ENCODE measurements at regions not wholly inside any gene's neighbourhood (a gene's known extent, or its start where the extent isn't known, plus 50 kb on each side); places are given as distances from the start of the nearest gene placed in this dataset.

DNA sequence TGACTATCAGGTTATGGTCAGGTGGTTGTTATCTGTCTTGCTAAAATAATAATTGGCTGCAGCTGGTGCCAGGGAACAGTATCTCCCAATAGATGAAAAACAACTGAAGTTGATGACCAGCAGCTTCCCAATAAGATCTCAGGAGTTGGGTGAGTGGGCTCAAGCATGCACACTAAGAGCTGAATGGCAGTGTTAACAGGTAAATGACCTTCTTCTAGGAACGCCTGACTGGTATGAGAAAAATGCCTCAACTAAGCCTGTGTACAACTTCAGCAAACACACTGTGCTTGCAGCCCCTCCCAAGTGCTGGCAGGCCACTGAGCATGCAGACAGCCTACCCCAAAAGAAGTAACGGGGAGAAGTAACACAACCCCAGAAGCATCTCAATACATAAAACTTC lies 636.9 kb downstream of the ACTR3B start:
- no peak for FAIRE-seq
- TF ChIP-seq POLR2A (IDR thresholded peaks at IDR 0.05; ENCODE audit: low read depth, low read length), result no peak
- TF ChIP-seq TAF1 (IDR thresholded peaks at IDR 0.05; ENCODE audit: borderline replicate concordance, low read depth, low read length), result no peak
- no peak for TF ChIP-seq POLR2AphosphoS5 (IDR thresholded peaks at IDR 0.05; ENCODE audit: low read depth, low read length)
- no peak for DNase-seq (ENCODE audit: insufficient read length)

DNA sequence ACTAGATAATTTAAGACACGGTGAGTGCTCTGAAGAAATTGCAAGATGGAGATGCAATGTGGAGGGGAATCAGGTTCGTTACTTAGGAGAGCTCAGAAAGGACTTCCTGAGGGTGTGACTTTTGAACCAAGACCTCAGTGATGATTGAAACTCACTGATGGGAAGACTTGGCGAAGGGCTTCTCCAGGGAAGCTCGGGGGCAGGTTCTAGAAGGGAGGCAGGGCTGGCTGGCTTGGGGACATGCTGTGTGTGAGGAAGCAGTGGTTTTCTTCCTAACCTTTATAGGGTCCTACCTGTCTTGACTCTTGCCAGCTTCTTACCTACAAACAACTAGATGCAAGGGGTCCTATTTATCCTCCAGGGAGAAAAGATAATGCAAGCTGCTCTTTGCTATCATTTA lies 637.9 kb downstream of the ACTR3B start:
- FAIRE-seq (no peak), DNase-seq (ENCODE audit: insufficient read length) (no peak)
- no peak for TF ChIP-seq TAF1 (IDR thresholded peaks at IDR 0.05; ENCODE audit: borderline replicate concordance, low read depth, low read length)
- no peak for TF ChIP-seq POLR2AphosphoS5 (IDR thresholded peaks at IDR 0.05; ENCODE audit: low read depth, low read length)
- TF ChIP-seq POLR2A (IDR thresholded peaks at IDR 0.05; ENCODE audit: low read depth, low read length), result no peak

DNA sequence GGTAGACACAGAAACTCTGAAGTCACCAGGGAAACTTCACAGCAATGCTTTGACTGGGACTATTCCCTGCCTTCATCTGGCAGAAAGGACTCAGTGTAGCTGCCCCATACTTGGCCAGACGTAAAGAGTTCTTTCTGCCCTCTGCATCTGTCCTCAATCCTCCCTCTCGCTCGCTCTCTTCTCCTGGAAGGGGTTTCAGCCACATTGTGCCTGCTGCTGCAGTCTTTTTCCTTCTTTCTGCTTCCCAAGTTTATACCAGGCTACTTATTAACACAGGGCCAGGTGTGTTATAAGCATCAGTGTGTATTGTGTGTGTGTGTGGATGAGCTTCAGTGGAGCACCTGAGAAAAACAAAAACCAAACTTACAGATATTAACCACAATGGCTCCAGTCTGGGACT lies 638.4 kb downstream of the ACTR3B start:
- no peak for FAIRE-seq

DNA sequence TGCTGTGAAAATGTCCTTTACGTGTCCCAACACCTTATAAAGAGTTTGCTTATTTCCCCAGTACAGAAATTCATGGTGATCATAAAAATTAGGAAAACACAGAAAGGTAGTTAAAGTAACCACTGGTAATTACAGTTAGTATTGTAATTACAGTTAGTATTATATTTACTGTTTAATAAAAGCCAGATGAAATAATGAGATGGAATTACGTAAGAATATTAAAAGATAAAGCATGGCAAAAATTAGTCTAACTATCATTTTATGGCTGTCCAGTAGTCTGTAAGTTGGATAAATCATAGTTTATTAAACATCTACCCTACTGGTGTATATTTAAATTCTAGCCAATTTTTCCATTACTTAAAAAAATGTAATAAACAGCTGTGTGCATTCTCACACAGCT lies 638.8 kb downstream of the ACTR3B start:
- FAIRE-seq (no peak), DNase-seq (ENCODE audit: insufficient read length) (no peak)
- no peak for TF ChIP-seq POLR2A (IDR thresholded peaks at IDR 0.05; ENCODE audit: low read depth, low read length)
- no peak for TF ChIP-seq TAF1 (IDR thresholded peaks at IDR 0.05; ENCODE audit: borderline replicate concordance, low read depth, low read length)
- no peak for TF ChIP-seq POLR2AphosphoS5 (IDR thresholded peaks at IDR 0.05; ENCODE audit: low read depth, low read length)

More for the DNA sequence above, 638.4 kb downstream of the ACTR3B start:
- TF ChIP-seq POLR2A (IDR thresholded peaks at IDR 0.05; ENCODE audit: low read depth, low read length), result no peak
- TF ChIP-seq TAF1 (IDR thresholded peaks at IDR 0.05; ENCODE audit: borderline replicate concordance, low read depth, low read length), result no peak
- TF ChIP-seq POLR2AphosphoS5 (IDR thresholded peaks at IDR 0.05; ENCODE audit: low read depth, low read length), result no peak
- DNase-seq (ENCODE audit: insufficient read length), result no peak

DNA sequence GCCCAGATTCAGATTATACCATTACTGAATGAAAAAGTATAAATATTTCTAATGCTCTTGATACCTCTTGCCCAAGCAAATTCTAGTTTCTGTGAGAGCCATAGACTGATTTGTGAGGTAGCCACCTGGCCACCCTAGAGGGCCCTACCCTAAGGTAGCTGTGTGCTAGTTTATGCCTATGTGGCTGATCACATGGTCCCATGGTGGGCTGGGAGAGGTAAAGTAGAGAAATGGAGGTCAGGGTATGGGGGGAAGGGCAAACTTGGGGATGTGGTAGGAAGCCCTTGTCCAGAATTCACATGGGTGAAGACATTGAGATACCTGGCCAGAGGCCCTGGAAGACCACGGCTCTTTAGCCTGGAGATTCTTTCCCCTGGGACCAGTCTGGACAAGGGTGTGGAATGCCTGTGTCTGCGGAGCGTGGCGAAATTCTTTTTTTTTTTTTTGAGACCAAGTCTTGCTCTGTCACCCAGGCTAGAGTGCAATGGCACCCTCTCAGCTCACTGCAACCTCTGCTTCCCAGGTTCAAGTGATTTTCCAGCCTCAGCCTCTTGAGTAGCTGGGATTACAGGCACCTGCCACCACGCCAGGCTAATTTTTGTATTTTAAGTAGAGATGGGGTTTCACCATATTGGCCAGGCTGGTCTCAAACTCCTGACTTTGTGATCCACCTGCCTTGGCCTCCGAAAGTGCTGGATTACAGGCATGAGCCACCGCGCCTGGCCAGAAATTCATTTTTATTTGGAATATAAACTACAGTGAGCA lies 639.4 kb downstream of the ACTR3B start:
- no peak for DNase-seq (ENCODE audit: insufficient read length)
- no peak for FAIRE-seq
- TF ChIP-seq POLR2AphosphoS5 (IDR thresholded peaks at IDR 0.05; ENCODE audit: low read depth, low read length) (no peak), POLR2A (IDR thresholded peaks at IDR 0.05; ENCODE audit: low read depth, low read length) (no peak), TAF1 (IDR thresholded peaks at IDR 0.05; ENCODE audit: borderline replicate concordance, low read depth, low read length) (no peak)

DNA sequence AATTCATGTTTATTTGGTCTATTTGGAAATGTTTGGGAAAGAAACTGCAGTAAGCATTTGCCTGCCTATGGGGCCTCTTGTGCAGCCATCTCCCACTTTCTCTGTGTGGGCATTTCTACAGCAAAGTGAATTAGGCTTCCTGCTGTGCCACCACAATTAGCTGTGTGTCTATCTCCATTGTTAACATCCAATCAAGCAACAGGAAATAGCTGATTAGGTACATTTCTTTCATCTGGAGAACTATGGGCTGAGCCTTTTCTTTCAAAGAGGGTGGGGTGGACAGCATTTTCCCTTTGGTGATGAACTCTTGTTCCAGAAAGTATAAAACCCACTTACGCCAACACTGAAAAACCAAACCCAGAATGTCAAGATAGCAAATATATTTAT lies 640.0 kb downstream of the ACTR3B start:
- TF ChIP-seq POLR2A (IDR thresholded peaks at IDR 0.05; ENCODE audit: low read depth, low read length) (no peak), TAF1 (IDR thresholded peaks at IDR 0.05; ENCODE audit: borderline replicate concordance, low read depth, low read length) (no peak), POLR2AphosphoS5 (IDR thresholded peaks at IDR 0.05; ENCODE audit: low read depth, low read length) (no peak)
- DNase-seq (ENCODE audit: insufficient read length) (no peak), FAIRE-seq (no peak)

DNA sequence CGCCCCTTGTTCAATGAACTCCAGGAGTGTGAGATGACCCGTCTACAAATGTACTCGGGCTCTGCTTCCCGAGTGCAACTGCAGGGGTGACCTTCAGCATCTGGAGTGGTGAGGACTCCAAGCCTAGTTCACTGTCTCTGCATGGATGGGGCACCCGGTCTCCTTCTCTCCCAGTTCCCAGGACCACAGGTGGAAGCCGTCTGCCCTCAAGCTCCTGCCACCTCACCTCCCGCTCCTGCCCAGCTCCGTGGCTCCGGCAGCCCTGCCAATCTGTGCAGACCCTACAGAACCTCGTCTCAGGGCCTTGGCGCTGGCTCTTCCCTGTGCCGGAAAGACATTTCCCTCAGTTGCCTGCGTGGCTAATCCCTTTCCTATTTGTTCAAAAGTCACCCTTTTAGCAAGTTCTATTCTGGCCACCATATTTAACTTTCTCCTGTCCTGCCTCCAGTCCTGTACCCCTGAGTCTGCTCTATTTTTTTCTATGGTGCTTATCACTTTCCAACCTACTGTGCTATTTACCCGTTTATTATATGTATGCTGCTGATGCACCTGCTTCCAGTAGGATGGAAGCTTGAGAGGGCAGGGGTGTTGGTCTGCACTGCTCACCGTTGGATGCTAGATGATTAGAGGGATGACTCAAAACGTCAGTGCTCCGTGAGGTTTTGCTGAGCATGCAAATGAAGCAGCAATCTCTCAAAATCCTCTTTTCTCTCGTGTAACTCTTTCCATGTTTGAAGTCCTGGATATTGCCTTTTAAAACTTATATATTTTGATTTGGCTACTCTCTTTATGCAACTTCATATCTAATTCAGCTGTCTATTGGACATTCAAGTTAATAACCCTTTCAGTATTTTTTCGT lies 641.4 kb downstream of the ACTR3B start:
- DNase-seq (ENCODE audit: insufficient read length) (no peak), FAIRE-seq (no peak)
- TF ChIP-seq TAF1 (IDR thresholded peaks at IDR 0.05; ENCODE audit: borderline replicate concordance, low read depth, low read length) (no peak), POLR2AphosphoS5 (IDR thresholded peaks at IDR 0.05; ENCODE audit: low read depth, low read length) (no peak), POLR2A (IDR thresholded peaks at IDR 0.05; ENCODE audit: low read depth, low read length) (no peak)

DNA sequence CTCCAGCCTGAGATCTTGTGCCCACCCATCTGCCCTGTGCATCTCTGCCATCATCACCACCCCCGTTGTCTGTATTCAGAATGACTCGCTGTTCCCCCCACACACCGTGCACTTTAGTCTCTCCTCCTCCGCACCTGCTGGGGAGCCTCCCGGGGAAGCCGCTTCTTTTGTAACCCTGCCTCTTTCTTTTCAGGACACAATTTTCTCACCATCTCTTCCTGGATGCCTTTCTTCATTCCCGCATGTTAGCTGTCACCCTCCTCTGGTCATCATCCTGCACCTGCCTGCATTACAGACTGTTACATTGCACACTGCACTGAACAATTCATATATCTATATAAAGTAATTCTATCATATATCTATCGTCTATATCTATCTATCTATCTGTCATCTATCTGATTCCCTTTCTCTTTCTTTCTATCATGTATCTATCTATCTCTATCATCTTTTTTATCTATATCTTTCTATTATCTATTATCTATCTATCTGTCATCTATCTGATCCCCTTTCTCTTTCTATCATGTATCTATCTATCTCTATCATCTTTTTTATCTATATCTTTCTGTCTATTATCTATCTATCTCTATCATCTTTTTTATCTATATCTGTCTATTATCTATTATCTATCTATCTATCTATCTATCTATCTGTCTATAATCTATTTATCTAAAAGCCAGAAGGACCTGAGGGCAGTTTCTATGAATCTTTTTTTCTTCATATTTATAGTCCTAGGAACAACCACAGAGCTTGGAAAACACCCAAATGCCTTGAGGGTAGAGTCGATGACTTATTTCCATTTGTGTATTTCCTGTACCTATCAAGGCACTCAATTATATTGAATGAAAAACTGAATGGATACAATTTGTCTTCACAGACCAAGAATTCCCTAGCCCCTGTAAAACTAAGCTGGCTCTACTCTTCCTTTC lies 642.5 kb downstream of the ACTR3B start:
- no peak for TF ChIP-seq POLR2A (IDR thresholded peaks at IDR 0.05; ENCODE audit: low read depth, low read length)
- TF ChIP-seq TAF1 (IDR thresholded peaks at IDR 0.05; ENCODE audit: borderline replicate concordance, low read depth, low read length), result no peak
- no peak for TF ChIP-seq POLR2AphosphoS5 (IDR thresholded peaks at IDR 0.05; ENCODE audit: low read depth, low read length)
- FAIRE-seq, result no peak
- no peak for DNase-seq (ENCODE audit: insufficient read length)

DNA sequence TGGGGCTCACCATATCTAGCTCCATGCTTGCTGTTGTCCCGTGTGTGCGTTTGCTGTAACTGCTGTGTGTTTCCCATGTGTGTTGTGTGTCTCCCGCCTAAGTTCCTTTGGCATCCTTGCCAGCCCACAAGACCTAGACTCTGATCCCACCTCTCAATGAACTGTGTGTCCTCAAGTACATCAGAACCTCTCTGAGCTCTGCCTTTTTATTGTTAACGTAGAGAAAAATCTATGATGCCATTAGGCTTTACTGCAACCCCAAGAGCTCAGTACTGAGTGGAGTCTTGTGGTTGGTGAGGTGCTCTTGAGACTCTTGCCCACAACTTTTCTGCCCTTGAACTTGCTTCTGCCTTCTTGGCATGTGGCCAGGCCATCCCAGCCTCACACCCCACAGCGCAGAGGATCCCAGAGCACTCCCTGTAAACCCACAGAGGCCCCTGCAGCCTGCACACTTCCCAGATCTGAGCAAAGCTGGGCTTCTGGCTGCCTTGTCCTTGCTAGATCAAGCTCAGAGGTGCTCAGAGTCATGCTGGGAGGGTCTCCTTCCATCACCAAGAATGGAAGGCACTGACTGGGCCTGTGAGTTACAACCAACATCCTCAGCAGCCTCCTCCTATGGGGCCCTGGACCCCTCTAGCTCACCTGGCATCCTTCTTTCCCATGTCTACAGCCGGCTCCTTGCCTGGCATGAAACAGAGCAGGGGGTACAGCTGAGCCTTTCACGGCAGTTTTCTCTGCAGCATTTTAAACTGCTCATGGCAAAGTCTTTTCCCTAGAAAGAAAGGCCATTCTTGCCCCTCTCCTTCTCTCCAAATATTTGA lies 643.4 kb downstream of the ACTR3B start:
- no peak for TF ChIP-seq POLR2A (IDR thresholded peaks at IDR 0.05; ENCODE audit: low read depth, low read length)
- no peak for TF ChIP-seq TAF1 (IDR thresholded peaks at IDR 0.05; ENCODE audit: borderline replicate concordance, low read depth, low read length)
- no peak for TF ChIP-seq POLR2AphosphoS5 (IDR thresholded peaks at IDR 0.05; ENCODE audit: low read depth, low read length)
- no peak for DNase-seq (ENCODE audit: insufficient read length)
- FAIRE-seq, result no peak

DNA sequence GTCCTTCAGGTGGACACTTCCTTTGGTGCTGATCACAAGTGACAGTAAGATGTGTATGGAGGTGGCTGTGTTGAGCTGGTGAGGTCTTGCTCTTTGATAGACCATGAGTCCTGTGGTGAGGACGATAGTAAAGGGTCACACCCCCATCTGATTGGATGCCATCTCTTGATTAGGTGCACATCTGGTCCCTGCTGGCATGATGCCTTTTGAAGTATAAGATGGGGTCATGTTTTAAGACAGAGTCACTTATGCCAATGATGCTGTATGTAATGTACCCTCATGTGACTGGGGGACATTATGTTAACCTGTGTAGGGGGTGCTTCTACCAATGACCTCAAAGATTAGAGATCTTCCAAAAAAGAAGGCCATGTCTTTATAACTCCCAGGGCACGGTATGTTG lies 644.6 kb downstream of the ACTR3B start:
- TF ChIP-seq POLR2AphosphoS5 (IDR thresholded peaks at IDR 0.05; ENCODE audit: low read depth, low read length), result no peak
- TF ChIP-seq POLR2A (IDR thresholded peaks at IDR 0.05; ENCODE audit: low read depth, low read length), result no peak
- no peak for TF ChIP-seq TAF1 (IDR thresholded peaks at IDR 0.05; ENCODE audit: borderline replicate concordance, low read depth, low read length)
- no peak for DNase-seq (ENCODE audit: insufficient read length)
- FAIRE-seq, result no peak
